Fibroblast of lung (primary cell): ENCODE measurements at regions not wholly inside any gene's neighbourhood (a gene's known extent, or its start where the extent isn't known, plus 50 kb on each side); places are given as distances from the start of the nearest gene placed in this dataset.

Experiments used
- DNase-seq, 2 donors: peaks; one replicate each; pipeline versions ENCODE4 v3.0.0 to v3.0.0-alpha.2; 2010; ENCODE audit warnings: low read depth in 2 of 2
- H2AFZ ChIP-seq: 2 replicates; pipeline ENCODE4 v1.5.1; 2012; ENCODE audit warnings: low read length, control low read depth, inconsistent platforms
- H3K27ac ChIP-seq: 2 replicates; pipeline ENCODE4 v1.5.1; 2011; ENCODE audit warnings: low read length, control low read depth; ENCODE audit not compliant: insufficient read depth
- H3K27me3 ChIP-seq: 2 replicates; pipeline ENCODE4 v1.5.1; 2011; ENCODE audit warnings: mild to moderate bottlenecking, low read length; ENCODE audit not compliant: control insufficient read depth, insufficient read depth
- H3K36me3 ChIP-seq: 2 replicates; pipeline ENCODE4 v1.5.1; 2011; ENCODE audit warnings: low read length; ENCODE audit not compliant: control insufficient read depth, insufficient read depth
- H3K4me1 ChIP-seq: 2 replicates; pipeline ENCODE4 v1.5.1; 2011; ENCODE audit warnings: low read length; ENCODE audit not compliant: control insufficient read depth, insufficient read depth; ENCODE audit errors: extremely low read depth
- H3K4me2 ChIP-seq: 2 replicates; pipeline ENCODE4 v1.5.1; 2011; ENCODE audit warnings: low read length, control low read depth; ENCODE audit not compliant: insufficient read depth; ENCODE audit errors: extremely low read depth
- H3K4me3 ChIP-seq, 4 experiments: fragments of 200-600 bp in 1 of 4; sonication (generic) in 1 of 4; replicated peaks in 1 of 4; 2 replicates each; pipeline ENCODE4 v1.5.1; 2011 to 2016; ENCODE audit warnings: low read length in 4 of 4, low read depth in 3 of 4, mild to moderate bottlenecking in 3 of 4, control low read depth in 2 of 4, inconsistent platforms in 1 of 4, mixed read lengths in 1 of 4; ENCODE audit not compliant: insufficient read depth in 1 of 4; ENCODE audit errors: control extremely low read depth in 1 of 4
- H3K79me2 ChIP-seq: 2 replicates; pipeline ENCODE4 v1.5.1; 2012; ENCODE audit warnings: mild to moderate bottlenecking, low read length, inconsistent platforms; ENCODE audit not compliant: control insufficient read depth, insufficient read depth
- H3K9ac ChIP-seq: 2 replicates; pipeline ENCODE4 v1.5.1; 2011; ENCODE audit warnings: mild to moderate bottlenecking, low read length, control low read depth; ENCODE audit not compliant: insufficient read depth
- H3K9me3 ChIP-seq: 2 replicates; pipeline ENCODE4 v1.5.1; 2012; ENCODE audit warnings: low read depth, low read length; ENCODE audit not compliant: control insufficient read depth, insufficient read depth
- H4K20me1 ChIP-seq: 2 replicates; pipeline ENCODE4 v1.5.1; 2011; ENCODE audit warnings: low read length; ENCODE audit not compliant: control insufficient read depth, insufficient read depth; ENCODE audit errors: extremely low read depth
- EZH2 ChIP-seq: IDR thresholded peaks from 2 replicates; pipeline ENCODE4 v1.5.1; 2012; ENCODE audit warnings: low read length, control low read depth, mild to moderate bottlenecking; ENCODE audit errors: missing control alignments
- TF ChIP-seq, protein P1 (sequence below), 2 donors: IDR thresholded peaks in 1 of 2; conservative IDR thresholded peaks in 1 of 2; 1 replicate in 1 of 2; 2 replicates in 1 of 2; pipeline ENCODE4 v1.5.1; 2011 to 2012; ENCODE audit warnings: low read length in 2 of 2, control low read depth in 1 of 2, inconsistent platforms in 1 of 2, low read depth in 1 of 2, mild to moderate bottlenecking in 1 of 2

DNA sequence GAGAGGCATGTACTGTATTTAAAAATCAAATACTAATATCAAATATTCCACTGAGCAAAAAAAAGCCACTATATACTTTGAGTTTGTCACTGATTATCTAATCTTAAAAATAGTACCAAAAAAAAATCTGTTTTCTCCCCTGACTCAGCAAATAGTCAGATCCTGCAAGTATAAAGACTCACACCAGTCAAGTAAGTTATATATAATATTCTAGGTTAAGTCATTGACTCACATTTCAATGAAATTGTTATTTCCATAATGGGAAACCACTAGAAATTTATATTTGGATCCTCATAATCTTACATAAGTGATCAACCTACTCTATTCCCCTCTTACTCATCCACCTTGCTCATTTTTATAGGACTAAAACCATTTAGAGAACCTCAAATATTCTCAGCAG lies 447.2 kb upstream of the MEF2C start:
- H2AFZ ChIP-seq: no peak overlapping the region
- no peak overlapping the region for H3K9ac ChIP-seq
- no peak overlapping the region for H3K4me3 ChIP-seq
- H3K27me3 ChIP-seq: no peaks in the 10 kb centered on the region
- no peak overlapping the region for H3K4me2 ChIP-seq
- TF ChIP-seq EZH2: no peak
- TF ChIP-seq, protein P1, sequence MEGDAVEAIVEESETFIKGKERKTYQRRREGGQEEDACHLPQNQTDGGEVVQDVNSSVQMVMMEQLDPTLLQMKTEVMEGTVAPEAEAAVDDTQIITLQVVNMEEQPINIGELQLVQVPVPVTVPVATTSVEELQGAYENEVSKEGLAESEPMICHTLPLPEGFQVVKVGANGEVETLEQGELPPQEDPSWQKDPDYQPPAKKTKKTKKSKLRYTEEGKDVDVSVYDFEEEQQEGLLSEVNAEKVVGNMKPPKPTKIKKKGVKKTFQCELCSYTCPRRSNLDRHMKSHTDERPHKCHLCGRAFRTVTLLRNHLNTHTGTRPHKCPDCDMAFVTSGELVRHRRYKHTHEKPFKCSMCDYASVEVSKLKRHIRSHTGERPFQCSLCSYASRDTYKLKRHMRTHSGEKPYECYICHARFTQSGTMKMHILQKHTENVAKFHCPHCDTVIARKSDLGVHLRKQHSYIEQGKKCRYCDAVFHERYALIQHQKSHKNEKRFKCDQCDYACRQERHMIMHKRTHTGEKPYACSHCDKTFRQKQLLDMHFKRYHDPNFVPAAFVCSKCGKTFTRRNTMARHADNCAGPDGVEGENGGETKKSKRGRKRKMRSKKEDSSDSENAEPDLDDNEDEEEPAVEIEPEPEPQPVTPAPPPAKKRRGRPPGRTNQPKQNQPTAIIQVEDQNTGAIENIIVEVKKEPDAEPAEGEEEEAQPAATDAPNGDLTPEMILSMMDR (conservative IDR thresholded peaks at IDR 0.05 in 1 of 2, IDR thresholded peaks at IDR 0.05 in 1 of 2; ENCODE audit: low read depth in 1 of 2, low read length in 2 of 2): no peak
- H3K9me3 ChIP-seq: no peaks in the 10 kb centered on the region
- DNase-seq: no peak
- H3K79me2 ChIP-seq: no peaks in the 10 kb centered on the region
- H4K20me1 ChIP-seq: no peaks in the 10 kb centered on the region
- no peak overlapping the region for H3K27ac ChIP-seq
- H3K4me1 ChIP-seq: no peaks in the 10 kb centered on the region
- no peaks in the 10 kb centered on the region for H3K36me3 ChIP-seq

DNA sequence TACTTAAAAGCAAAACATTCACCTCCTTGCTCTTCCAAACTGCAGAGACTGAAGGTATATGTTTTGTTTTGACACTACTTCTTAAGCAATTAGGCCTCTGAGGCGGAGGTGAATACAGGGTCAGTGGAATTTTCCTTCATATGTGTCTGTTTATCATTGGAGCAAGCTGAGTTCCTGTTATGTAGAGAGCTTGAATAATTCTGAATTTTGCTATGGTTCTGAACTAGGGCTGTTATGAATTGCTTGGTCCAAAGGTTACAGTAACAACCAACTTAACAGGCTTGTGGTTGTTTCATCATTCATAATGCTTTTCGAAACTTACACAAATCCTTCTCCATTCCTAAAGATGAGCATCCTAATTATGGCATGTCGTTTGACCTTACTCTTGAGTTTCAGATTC lies 444.6 kb upstream of the MEF2C start:
- DNase-seq: peak in 1 of 2 donors; percentile 14
- H3K4me3 ChIP-seq: no peak overlapping the region
- H3K9ac ChIP-seq: no peak overlapping the region
- no peaks in the 10 kb centered on the region for H3K27me3 ChIP-seq
- no peak overlapping the region for H2AFZ ChIP-seq
- H3K9me3 ChIP-seq: no peaks in the 10 kb centered on the region
- TF ChIP-seq, protein P1 (conservative IDR thresholded peaks at IDR 0.05 in 1 of 2, IDR thresholded peaks at IDR 0.05 in 1 of 2; ENCODE audit: low read depth in 1 of 2, low read length in 2 of 2): no peak
- no peak for TF ChIP-seq EZH2
- H3K4me2 ChIP-seq: no peak overlapping the region
- H4K20me1 ChIP-seq: no peaks in the 10 kb centered on the region
- H3K79me2 ChIP-seq: no peaks in the 10 kb centered on the region
- H3K27ac ChIP-seq: no peak overlapping the region
- no peaks in the 10 kb centered on the region for H3K4me1 ChIP-seq
- no peaks in the 10 kb centered on the region for H3K36me3 ChIP-seq

DNA sequence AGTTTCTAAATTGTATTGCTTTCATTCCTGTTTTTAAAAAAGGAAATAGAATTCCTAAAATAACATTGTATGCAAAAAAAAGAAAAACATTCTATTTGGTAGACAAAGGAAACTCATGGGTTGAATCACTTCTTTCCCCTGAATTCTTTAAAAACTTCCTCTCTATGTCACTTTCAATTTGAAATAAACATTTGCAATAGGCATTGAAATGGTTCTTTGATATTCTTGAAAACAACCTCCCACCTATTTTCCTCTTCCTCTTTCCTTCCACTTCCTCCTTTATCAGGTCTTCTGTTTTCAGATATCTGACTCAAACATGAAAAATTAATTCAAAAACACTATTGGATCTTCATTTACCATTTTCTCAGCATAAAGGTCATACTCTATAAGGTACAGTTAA lies 442.0 kb upstream of the MEF2C start:
- TF ChIP-seq, protein P1 (conservative IDR thresholded peaks at IDR 0.05 in 1 of 2, IDR thresholded peaks at IDR 0.05 in 1 of 2; ENCODE audit: low read depth in 1 of 2, low read length in 2 of 2): no peak
- TF ChIP-seq EZH2: no peak
- Histone ChIP-seq H4K20me1 (no peaks in the 10 kb centered on the region), H3K9me3 (no peaks in the 10 kb centered on the region), H3K79me2 (no peaks in the 10 kb centered on the region), H3K9ac (no peak overlapping the region), H2AFZ (no peak overlapping the region), H3K36me3 (no peaks in the 10 kb centered on the region), H3K4me1 (no peaks in the 10 kb centered on the region), H3K4me3 (no peak overlapping the region), H3K4me2 (no peak overlapping the region), H3K27ac (no peak overlapping the region), H3K27me3 (no peaks in the 10 kb centered on the region)
- no peak for DNase-seq
